GM19240 (cell line): ENCODE measurements at regions not wholly inside any gene's neighbourhood (a gene's known extent, or its start where the extent isn't known, plus 50 kb on each side); places are given as distances from the start of the nearest gene placed in this dataset.
"Not testable (repeated sequence)": the region's sequence is repeated elsewhere in the genome, so short reads cannot be mapped to it uniquely, and the experiment has no call there.

Source experiments
- DNase-seq: peaks from one replicate; pipeline ENCODE4 v3.0.0; 2011; ENCODE audit warnings: low spot score; ENCODE audit not compliant: insufficient read length

DNA sequence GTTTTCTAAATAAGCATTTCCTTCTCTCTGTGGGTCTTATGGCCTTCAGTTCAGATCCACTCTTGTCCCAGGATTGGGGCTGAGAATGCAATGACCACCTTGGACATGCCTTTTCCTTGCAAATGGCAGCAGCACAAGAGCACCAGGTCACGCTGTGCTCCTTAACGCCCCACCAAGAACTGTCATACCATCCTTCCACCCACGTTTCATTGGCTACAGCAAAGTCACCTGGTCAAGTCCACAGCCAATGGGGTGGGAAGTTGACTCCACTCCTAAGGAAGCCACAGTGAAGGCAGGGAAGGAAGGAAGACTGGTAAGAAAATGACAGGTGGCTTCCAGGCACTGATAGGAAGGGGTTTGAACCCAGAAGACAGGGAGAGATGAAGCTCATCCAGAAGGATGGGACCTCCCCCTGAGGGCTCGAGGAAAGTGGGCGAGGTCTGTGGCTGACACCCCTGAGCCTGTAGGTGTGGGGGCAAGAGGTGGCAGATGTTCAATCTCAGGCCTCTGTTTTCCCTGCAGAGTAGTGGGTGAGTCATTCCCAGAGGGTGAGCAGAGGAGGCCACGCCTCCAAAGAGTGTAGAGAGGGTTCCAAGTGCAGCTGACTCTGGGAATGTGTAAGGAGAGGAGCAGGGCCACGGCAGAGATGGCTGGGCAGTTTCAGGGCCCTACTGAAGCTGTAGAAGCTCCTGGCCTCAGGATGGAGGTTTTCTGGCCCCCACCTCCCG is 113.5 kb upstream of the VRK1 start:
- no peak for DNase-seq

DNA sequence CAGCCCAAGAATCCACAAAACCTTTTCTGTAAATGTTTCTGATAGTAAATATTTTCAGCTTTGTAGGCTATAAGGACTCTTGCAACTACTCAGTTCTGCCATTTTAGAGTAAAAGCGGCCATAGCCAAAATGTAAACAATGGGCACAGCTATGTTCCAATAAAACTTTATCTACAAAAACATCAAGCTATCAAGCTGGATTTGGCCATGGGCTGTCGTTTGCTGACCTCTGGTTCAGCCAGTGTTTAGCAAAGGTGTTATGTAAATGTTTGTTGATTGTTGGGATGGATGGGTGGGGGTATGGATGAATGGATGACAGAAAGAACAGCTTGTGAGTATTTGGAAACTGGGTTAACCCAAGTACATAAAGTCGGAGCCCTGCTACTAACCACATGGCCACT is 111.1 kb upstream of the VRK1 start:
- DNase-seq = no peak

DNA sequence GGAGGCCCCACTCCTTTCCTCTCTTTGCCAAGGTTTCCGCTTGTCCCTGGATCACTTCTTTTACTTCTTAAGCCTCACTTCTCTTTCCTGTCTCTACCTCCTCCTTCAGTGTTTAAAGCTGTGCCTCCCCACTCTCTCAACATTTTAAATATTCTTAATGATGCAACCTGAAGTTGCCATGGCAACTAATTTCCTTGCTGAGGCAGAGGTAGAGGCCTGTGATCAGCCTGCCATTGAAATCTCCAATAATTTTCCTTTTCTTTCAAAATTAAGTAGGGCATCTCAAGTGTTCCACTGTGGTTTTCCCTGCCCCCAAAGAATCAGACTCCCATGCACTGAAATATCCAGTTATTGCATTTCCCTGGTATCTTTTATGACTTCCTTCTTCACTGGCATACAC is 108.6 kb upstream of the VRK1 start:
- no peak for DNase-seq

DNA sequence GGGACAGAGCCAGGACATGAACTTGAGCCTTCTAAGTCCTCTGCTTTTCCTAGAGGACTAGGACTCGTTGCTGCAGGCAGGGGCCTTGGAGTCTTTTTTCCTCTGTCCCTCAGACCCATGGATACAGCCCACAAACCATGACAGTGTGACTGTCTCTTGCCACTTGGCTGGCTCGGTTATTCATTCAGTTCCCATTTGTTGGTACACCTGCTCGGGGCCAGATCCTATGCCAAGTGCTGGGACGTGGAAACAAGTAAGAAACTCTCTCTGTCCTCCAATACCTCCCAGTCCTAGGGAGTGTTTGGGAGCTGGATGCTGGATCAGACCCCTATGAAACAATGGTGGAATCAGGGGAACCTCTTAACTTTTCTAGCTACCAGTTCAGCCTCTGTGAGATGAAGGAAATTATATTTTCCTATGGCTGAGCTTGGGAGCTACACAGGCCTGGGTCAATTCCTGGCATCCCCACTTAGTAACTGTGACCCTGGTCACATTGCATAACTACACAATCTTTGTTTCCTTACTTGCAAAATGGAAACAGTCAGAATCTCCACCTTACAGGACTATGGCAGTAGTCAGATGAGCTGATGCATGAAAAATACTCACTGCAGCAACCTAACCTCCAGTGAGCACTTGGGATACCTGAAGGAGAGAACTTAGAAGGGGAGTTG is 106.3 kb upstream of the VRK1 start:
- DNase-seq = no peak

DNA sequence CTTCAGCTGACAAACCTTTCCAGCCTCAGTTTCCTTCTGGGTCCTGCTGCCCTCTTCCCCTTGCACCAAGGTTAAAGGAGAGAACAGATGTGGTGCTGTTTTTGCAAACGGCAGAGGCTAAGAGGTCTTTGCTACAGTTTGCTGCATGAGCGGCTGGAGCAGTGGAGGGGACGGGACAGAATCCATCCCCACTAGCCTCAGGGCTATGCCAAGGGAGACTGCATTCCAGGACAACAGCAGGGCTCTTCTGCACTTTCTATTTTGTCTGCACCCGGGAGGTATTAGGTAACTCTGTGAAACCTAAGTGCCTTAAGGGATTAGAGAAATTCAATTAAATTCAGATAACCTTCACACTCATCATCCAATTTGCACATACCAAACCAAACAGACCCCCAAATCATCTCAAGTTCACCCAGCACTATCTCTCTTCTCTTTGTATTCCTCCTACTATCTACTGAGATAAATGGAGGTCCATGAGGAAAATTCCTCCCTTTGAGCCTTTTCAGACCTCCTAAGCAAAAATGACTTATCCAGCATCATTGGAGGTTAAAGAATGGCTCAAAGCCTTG is 103.8 kb upstream of the VRK1 start:
- DNase-seq = no peak

DNA sequence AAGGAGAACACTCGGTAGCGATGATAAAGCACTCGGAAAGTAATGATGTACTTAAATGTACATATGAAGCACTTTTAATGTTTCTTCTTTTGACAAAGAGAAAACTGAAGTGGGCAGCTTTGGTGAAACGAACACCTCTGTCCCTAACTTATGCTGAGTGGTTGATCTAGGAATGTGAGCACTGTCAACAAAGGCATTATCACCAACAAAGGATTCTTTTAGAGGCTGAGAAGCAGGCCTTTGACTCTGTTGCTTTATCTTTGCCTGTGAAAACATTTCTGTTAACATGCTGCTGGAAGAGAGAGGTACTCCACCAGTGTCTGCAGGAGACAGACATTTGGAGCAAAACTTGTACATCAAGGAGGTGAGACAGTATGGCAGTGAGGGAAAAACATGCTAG is 103.2 kb upstream of the VRK1 start:
- no peak for DNase-seq

DNA sequence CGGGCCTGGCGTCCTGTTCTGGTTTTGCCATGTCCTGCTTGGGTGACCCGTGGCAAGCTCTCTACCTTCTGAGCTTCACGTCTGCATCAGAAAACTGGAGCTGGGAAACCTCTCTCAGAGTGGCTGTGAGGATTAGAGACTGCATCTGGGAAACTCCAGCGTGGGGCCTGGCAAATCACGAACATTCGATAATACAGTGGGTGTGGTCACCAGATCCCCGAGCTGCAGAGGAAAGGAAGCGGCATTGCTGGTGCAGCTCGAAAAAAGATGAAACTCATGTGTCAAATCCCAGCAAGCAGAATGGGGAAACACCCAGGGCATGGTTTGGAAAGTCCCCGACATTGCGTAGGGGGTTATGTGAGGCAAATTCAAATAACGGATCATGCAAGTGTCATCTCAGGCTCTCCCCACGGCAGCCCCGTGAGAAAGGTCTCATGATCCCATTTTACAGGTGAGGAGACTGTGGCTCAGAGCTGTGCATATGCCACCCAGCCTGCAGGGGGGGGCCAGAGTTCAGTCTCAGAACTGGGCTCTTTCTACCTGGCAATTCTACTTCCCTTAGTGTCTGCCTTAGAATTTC is 98.1 kb upstream of the VRK1 start:
- no peak for DNase-seq

DNA sequence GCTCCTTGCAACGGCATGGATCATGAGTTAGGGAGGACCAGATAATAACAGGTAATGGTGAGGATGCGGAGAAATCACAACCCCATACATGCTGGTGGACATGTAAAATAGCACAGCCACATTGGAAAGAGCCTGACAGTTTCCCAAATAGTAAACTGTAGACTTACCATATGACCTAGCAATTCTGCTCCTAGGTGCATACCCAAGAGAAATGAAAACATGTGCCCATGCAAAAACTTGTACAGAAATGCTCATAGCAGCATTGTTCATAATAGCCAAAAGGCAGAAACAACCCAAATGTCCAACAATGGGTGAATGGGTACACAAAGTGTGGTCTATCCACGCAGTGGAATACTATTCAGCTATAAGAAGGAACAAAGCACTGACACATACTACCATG is 97.5 kb upstream of the VRK1 start:
- no peak for DNase-seq

DNA sequence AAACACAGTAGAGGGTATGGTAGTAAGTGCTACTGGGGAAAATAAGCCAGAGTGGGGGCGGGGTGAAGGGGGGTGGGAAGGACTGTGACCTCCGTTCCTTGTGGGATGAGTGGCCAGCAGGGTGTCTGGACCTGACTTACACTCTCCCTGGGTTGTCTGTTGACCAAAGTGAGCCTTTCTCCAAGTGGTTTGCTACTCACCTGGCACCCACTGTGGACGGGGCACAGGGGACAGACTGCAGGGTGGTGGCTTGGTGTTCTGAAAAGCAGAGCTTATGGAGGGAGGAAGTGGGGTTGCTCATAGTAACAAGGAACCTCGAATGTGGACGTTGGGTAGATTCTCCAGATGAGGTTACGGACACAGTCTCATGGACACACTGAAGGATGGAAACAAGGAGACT is 94.4 kb upstream of the VRK1 start:
- no peak for DNase-seq

DNA sequence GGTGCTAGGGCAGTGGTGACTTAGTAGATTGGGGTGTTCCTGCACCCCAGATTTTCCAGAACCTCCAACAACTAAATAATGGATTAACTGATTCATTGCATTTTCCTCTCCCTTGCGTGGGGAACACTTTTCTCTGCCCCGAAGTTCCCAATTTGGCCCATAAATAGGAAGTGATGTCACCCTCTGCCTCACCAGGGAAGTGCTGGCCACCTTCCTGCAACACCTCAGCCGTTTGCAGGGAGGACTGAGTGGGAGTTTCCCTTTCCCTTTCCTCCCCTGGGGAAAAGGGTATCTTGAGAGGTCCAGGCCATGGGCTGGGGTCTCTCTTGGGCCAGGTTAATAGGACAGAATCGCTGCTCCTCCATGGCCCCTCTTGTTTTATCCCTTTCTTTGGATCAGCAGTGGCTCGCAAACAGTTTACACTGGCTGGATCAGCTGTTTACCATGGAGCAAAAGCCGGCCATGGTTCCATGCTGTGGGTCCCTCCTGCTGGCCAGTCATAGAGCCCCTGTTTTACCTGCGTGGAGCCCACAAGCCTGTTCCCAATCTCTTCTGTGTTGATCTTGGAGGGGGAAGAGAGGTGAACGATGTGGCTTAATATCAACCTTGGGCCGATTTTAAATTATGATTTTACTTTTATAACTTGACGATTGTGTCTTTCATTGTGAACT is 91.6 kb upstream of the VRK1 start:
- DNase-seq = no peak

DNA sequence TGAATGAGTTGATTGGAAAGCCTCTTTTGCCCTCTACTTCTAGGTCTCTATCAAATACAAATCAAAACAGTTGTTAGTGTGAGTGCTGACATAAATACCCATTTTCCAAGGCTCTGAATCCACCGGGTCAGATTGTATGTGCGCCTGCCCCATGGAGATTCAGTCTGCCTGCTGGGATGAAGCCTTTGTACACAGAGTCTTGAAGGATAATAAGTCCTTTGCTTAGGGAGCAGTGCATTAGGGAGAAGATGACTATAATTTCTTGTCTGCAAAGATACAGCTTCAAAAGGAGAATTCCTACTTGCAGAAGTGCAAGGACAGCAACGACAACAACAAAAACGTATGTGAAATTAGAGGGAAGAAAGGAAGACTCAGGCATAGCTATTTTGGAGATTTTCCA is 90.3 kb upstream of the VRK1 start:
- no peak for DNase-seq

DNA sequence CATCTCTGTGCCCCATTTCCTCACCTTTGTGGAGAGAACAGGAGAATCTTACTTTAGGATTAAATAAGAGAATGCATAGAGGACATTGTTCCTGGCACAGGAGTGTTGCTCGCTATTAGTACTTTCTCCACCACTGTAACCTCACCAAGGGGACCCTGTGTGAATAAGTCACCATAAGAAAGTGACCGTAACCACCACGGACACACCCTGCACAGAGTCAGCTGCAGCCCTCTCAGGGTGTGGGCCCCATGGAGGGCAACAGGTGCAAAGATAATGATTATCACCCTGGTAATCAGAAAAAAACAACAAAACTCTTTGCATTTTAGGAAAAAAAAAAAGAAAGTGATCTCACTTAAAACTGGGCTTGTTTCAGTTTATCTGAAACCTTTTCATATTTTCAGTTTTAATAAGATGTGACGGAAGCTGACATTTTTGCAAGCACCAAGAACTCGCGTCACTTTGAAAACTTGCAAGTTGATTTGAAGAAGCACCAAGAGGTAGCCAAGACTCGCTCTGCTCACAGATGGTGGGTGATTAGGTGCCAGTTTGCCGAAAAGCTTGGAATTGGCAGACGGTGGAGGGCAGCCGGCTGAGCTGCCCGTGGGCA is 87.0 kb upstream of the VRK1 start:
- no peak for DNase-seq

DNA sequence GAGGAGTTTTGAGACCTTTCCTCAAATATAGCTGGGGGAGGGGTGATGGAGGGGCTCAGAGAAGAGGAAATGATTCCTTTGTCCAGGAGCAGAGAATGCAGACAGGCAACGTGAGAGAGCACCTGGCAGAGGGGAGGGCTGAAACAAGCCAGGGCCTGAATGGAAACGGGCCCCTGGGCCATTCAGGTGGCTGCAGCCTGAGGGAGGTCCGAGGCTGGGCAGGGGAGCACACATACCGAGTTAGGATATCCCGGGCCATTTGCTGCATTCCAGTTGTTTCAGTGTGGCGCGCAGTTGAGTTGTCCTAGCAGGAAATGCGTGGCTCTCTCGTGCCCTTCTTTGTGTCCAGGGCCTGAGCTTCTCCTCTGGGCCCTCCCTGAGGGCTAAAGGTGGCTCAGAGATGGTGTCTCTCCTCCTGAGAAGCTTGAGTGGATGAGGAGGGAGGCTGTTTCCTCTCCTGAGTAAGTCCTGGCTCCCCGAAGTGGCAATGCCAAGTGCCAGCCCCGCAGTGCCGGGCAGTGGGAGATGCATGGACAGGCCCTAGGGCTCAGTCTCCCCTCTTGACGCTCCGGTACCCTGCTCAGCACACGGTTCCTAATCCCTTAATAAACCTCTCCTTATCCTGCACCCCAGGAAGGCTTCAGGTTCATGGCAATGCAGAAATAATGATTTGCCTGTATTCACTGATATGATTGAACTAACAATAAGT is 85.5 kb upstream of the VRK1 start:
- no peak for DNase-seq

DNA sequence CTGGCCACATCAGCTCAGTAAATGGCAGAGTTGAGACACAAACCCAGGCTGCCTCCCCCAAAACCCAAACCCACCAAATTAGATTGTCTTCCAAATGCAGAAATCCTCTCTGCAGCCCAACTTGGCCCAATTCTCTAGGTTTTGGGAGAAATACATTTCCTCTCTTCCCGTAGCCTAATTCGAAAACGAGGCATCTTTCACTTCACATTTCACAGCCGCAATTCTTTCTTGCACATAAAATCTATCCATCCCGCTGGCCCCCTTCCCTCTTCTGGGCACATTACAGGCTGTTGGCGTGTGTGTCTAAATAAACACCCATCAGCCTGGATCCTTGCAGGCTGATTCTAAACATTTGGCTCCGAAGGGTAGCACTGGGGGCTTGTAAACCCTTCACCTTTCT is 83.8 kb upstream of the VRK1 start:
- no peak for DNase-seq

DNA sequence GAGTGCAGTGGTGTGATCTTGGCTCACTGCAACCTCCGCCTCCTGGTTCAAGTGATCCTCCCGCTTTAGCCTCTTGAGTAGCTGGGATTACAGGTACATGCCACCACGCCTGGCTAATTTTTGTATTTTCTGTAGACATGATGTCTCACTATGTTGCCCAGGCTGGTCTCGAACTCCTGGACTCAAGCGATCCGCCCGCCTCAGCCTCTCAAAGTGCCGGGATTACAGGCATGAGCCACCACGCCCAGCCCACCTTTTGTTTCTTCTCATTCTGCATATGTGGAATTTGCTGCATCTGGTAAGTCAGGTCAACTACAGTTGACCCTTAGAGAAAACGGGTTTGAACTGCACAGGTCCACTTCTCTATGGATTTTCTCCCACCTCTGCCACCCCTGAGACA is 82.6 kb upstream of the VRK1 start:
- DNase-seq = not testable (repeated sequence)

DNA sequence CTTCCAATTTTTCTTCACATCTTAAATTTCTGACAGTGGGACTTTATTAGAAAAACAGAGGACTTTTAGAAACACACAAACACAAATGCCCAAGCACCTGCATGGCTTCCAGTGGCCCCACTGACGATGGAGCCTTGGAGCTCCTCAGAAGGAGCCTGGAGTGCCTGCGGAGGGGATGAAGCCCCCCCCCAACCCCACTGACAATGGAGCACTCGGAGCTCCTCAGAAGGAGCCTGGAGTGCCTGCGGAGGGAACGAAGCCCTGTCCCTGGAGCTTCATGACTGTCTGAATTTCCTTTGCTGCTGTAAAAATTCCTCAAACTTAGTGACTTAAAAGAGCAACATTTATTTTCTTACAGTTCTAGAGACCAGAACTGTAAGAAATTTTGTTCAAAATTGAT is 80.1 kb upstream of the VRK1 start:
- DNase-seq = no peak

DNA sequence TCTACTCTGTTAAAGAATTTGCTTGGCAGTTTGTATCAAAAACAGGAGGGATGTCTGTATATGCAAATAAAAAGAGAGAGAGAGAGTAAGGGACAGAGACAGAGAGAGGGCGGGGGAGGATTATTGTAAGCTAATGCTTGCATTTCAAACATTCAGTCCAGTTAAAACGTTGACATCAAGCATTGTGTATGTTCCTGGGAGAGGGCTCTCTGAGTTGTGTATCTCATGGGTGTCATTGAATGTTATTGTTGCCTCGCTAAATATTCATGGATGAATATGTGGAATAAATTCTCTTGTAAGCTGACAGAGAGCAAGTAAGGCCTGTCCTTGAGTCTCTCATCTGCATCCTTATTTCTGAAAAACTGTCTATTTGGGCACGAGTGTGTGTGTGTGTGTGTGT is 78.8 kb upstream of the VRK1 start:
- no peak for DNase-seq

DNA sequence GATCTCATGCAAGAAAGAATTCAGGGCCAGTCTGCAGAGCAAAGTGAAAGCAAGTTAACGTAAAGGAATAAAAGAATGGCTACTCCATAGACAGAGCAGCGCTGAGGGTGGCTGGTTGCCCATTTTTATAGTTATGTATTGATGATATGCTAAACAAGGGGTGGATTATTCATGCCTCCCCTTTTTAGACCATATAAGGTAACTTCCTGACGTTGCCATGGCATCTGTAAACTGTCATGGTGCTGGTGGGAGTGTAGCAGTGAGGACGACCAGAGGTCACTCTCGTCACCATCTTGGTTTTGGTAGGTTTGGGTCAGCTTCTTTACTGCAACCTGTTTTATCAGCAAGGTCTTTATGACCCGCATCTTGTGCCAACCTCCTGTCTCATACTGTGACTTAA is 76.5 kb upstream of the VRK1 start:
- not testable (repeated sequence) for DNase-seq

DNA sequence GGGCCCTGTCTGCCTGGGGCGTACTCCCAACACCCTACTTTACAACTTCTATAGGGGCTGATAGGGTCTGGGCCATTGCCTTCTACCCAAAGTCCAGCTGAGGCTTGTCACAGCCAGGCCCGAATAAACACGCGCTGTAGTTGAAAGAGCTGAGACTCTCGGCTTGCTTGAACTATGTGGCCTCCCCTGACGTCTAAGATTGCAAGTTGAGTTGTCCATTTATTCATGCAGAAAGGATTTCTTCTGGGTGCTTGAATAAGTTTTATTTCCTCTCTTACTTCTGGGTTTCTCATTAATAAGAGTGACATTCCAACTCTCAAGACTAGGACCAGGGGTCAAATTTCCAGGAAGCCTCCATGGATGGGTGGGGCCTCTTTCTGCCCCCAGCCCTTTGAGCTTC is 74.4 kb upstream of the VRK1 start:
- DNase-seq = no peak

DNA sequence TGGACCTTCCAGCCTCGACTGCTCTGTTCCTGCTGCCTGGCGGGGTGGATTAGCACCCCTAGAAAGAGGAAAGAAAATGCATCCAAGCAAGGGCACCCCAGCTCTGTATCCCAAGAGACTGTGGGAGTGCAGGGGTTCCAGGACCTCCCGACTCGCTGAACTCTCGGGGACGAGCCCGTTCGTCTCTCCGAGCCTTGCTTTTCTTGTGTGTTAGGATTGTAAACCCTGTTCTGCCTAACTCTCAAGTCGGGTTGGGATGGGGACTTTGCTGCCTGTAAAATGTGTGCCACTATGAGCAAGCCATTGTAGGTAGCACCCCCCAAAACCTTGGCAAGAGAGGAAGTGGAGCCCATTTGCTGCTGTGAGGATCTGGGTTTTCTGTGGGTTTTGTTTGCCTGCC is 73.2 kb upstream of the VRK1 start:
- DNase-seq = no peak

DNA sequence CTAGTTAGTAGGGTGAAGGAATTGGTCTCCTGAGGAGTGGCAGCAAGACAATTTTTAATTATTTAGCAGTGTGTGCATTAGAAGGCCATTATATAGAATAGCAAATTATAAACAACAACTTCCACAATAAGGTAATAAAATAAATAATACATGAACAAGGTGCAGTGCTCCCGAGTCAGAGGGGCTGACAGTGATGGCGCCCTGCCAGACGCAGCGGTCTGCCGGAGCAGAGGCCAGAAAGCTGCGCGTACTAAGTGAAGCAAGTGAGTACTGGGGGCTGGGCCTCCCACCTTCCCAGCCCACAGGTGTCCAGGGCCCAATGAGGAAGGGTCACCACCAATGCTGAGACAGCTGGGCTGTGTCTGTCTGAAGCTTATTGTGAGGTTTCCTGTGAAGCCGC is 72.0 kb upstream of the VRK1 start:
- DNase-seq = no peak
